Kasumi-1 (cell line): ENCODE measurements at regions not wholly inside any gene's neighbourhood (a gene's known extent, or its start where the extent isn't known, plus 50 kb on each side); places are given as distances from the start of the nearest gene placed in this dataset.
"Not testable (repeated sequence)": the region's sequence is repeated elsewhere in the genome, so short reads cannot be mapped to it uniquely, and the experiment has no call there.

Source experiments
- DNase-seq, 2 experiments: peaks; one replicate each; lab custom pipeline; 2025; lab: John Stamatoyannopoulos, UW

GRCh38 chr6:85128781-85129180, 321.1 kb upstream of the NT5E start:
- DNase-seq, result no peak

GRCh38 chr6:85128256-85128655, 321.6 kb upstream of the NT5E start:
- not testable (repeated sequence) for DNase-seq

- no peak for DNase-seq
Observed at GRCh38 chr6:85127696-85128243, 322.1 kb upstream of the NT5E start.

- no peak for DNase-seq
Observed at GRCh38 chr6:85127168-85127498, 322.8 kb upstream of the NT5E start.

GRCh38 chr6:85126485-85127167, 323.3 kb upstream of the NT5E start:
- peak; percentile 45 to 56 for DNase-seq

GRCh38 chr6:85125526-85125925, 324.4 kb upstream of the NT5E start:
- DNase-seq, result no peak

GRCh38 chr6:85124472-85125354, 325.2 kb upstream of the NT5E start:
- no peak for DNase-seq

- no peak for DNase-seq
Observed at GRCh38 chr6:85121158-85121557, 328.7 kb upstream of the NT5E start.

- no peak for DNase-seq
Observed at GRCh38 chr6:85118652-85119235, 331.1 kb upstream of the NT5E start.

- no peak for DNase-seq
Observed at GRCh38 chr6:85118233-85118632, 331.6 kb upstream of the NT5E start.

GRCh38 chr6:85116475-85116874, 333.4 kb upstream of the NT5E start:
- DNase-seq, result no peak

- no peak for DNase-seq
Observed at GRCh38 chr6:85115876-85116275, 334.0 kb upstream of the NT5E start.

GRCh38 chr6:85115376-85115775, 334.5 kb upstream of the NT5E start:
- no peak for DNase-seq

- DNase-seq, result no peak
Observed at GRCh38 chr6:85114581-85114935, 335.3 kb upstream of the NT5E start.

GRCh38 chr6:85113934-85114580, 335.8 kb upstream of the NT5E start:
- no peak for DNase-seq

- DNase-seq, result no peak
Observed at GRCh38 chr6:85112540-85112939, 337.3 kb upstream of the NT5E start.

GRCh38 chr6:85111481-85112011, 338.3 kb upstream of the NT5E start:
- DNase-seq, result no peak

GRCh38 chr6:85110943-85111342, 338.9 kb upstream of the NT5E start:
- no peak for DNase-seq

- DNase-seq, result no peak
Observed at GRCh38 chr6:85107701-85108100, 342.2 kb upstream of the NT5E start.

- no peak for DNase-seq
Observed at GRCh38 chr6:85096976-85097375, 332.6 kb upstream of the TBX18 start.

- no peak for DNase-seq
Observed at GRCh38 chr6:85092226-85092625, 327.8 kb upstream of the TBX18 start.

GRCh38 chr6:85089255-85089654, 324.9 kb upstream of the TBX18 start:
- DNase-seq, result no peak
